Dedifferentiated amniotic fluid mesenchymal stem cell (primary cell): ENCODE measurements at regions not wholly inside any gene's neighbourhood (a gene's known extent, or its start where the extent isn't known, plus 50 kb on each side); places are given as distances from the start of the nearest gene placed in this dataset.
"Not testable (repeated sequence)": the region's sequence is repeated elsewhere in the genome, so short reads cannot be mapped to it uniquely, and the experiment has no call there.

Experiments
- DNase-seq: peaks from one replicate; pipeline ENCODE4 v3.0.0-alpha.2; 2016; ENCODE audit errors: extremely low spot score

- DNase-seq: no peak
Measured at GRCh38 chr7:69283421-69283820, 314.9 kb upstream of the AUTS2 start.

DNA sequence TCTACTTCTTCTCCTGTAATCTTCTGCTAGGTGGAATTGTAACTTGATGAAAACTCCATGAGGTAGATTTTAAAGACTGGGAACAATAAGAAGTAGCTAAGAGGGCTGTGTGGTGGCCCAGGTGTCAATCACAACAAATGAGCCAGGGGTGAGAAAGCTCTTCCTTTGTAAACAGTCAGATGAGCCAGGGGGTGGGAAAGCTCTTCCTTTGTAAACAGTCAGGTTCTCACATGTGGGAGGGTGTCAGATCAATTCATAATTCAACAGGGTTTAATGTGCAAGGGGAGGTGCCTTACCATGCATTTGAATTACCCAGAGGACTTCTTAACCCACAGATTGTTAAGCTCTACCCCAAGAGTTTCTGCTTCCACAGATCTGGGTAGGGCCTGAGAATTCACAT, 312.4 kb upstream of the AUTS2 start:
- no peak for DNase-seq

- DNase-seq: no peak
Measured at GRCh38 chr7:69295977-69296376, 302.3 kb upstream of the AUTS2 start.

- DNase-seq: no peak
Measured at GRCh38 chr7:69301253-69301652, 297.0 kb upstream of the AUTS2 start.

GRCh38 chr7:69309601-69310000, 288.7 kb upstream of the AUTS2 start:
- no peak for DNase-seq

- no peak for DNase-seq
Measured at GRCh38 chr7:69311489-69311888, 286.8 kb upstream of the AUTS2 start.

DNA sequence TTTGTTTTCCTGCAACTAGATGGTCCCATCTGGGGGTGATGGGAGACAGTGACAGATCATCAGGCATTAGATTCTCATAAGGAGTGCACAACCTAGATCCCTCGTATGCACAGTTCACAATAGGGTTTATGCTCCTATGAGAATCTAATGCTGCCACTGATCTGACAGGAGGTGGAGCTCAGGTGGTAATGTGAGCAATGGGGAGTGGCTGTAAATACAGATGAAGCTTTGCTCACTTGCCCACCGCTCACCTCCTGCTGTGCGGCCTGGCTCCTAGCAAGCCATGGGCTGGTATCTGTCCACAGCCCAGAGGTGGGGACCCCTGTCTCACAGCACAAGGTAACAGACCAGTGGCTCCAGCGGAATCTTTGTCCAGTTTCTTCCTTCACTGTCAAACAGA, 284.4 kb upstream of the AUTS2 start:
- not testable (repeated sequence) for DNase-seq

GRCh38 chr7:69318794-69319193, 279.5 kb upstream of the AUTS2 start:
- no peak for DNase-seq

DNA sequence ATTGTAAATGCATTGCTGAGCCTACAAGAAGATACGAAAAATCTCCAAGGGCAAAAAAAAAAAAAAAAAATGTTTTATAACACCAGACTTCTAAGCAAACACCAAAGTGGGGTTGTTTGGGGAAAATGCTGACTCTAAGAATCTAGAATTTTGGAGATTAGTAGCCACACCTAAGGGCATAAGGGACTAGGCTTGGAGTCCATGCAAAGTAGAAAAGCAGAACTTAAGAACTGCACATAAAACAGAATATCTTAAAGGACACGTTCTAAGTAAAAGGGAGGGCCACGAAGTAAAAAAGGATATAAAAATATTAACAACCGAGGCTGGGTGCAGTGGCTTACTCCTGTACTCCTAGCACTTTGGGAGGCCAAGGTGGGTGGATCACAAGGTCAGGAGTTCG, 269.8 kb upstream of the AUTS2 start:
- DNase-seq: no peak

GRCh38 chr7:69334701-69335100, 263.6 kb upstream of the AUTS2 start:
- DNase-seq: no peak

GRCh38 chr7:69335331-69335730, 262.9 kb upstream of the AUTS2 start:
- no peak for DNase-seq

DNA sequence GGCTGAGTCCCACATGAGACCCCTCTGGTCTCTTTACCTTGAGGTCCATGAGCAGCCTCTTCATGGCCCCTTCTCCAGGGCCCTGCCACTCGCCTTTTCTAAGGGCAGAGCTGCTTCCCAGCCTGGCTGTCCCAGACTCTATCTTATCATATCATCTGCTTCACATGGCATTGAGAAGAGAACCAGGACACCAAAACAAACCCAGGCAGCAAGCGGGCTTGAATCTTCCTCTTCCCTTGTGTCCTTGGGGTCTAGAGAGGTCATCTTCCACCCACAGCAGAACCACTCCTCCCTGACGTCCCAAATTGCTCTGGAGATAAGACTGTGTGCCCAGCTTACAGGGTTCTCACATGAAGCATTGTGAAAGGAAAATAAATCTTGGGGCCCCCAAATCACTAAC, 261.3 kb upstream of the AUTS2 start:
- no peak for DNase-seq

DNA sequence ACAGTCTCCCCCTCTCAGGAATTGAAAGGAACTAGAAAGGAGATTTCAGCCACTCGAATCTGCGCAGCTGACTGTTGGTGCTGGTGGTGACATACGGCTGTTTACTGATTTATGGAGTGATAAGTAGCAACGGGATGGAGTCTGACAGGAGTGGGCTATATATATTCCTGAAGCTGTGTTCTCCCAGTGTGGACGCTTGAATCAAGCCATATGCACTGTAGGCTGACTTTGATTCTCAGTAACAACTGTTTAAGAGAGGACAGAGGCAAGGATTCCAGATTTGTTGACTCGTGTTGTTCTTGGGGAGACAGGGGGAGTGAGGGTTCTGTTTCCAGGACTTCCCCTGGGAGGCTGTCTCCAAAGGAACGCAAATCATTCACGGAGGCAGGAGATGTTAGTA, 260.1 kb upstream of the AUTS2 start:
- no peak for DNase-seq

- DNase-seq: no peak
Measured at GRCh38 chr7:69341288-69341687, 257.0 kb upstream of the AUTS2 start.

DNA sequence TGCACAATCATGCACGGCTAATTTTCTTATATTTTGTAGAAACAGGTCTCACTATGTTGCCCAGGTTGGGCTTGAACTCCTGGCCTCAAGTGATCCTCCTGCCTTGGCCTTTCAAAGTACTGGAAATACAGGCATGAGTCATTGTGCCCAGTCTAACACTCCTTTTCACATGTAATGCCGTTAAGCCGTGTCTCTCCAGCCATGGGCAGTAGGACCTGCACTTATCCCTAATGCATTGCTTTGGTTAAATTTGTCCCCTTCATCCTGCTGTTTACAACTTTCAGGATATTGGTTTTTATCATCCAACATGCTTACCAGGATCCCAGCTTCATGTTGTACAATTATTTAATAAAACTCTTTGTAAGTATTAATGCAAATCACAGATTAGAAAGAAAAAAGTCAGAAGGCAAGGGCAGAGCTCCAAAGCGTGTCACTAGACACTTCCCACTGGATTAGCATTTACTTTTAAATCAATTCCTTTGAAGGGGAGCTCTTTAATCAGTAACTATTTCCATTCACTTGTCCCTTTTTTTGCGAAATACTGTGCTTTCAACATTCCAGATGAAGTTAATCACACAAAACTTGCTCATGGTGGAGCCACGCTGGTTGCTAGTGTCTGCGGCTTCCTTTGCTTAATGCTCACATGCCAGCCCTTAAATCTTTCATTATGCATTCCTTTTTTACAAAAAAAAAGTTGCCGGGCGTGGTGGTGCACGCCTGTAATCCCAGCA, 256.0 kb upstream of the AUTS2 start:
- no peak for DNase-seq

DNA sequence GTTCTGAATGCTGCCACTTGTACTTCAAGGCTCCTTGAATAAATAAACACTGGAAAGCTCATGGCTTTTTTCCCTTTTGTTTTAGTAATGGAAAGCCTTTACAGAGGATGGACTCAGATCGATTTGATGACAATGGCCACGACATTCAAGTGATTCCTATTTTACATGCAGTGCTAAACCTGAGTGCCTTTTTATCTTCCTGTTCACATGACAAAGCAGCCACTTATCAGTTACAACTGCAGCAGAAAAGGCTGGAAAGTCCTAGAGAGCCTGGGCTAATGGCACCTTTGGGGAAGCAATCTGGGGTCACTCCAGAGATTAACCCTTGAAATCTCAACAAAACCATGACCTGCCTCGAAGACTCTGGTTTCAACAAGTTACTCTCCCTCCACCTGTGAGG, 249.0 kb upstream of the AUTS2 start:
- no peak for DNase-seq

GRCh38 chr7:69358163-69358821, 240.0 kb upstream of the AUTS2 start:
- DNase-seq: no peak

DNA sequence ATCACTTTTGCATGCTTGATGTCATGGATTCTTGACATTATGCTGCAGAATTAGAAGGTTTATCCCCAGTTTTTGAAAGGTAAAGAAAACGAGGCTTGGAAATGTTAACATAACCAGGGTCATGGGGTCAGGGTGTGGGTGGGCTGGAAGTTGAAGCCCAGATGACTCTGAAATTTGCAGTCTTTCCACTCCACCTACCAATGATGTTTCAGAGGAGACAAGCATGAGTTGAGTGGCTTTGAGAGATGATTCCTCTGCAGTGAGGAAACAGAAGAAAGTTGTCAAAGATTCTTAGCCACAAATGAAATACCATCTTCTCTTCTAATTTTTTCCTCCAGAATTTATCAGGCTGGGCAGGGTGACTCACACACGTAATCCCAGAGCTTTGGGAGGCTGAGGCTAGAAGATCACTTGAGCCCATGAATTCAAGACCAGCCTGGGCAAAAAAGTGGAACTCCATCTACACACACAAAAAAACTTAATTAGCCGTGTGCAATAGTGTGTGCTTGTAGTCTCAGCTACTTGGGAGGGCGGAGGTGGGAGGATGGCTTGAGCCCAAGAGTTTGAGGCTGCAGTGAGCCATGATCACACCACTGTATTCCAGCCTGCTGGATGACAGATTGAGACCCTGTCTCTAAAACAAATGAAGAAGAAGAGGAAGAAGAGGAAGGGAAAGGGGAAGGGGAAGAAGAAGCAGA, 239.1 kb upstream of the AUTS2 start:
- peak; percentile 21 for DNase-seq

DNA sequence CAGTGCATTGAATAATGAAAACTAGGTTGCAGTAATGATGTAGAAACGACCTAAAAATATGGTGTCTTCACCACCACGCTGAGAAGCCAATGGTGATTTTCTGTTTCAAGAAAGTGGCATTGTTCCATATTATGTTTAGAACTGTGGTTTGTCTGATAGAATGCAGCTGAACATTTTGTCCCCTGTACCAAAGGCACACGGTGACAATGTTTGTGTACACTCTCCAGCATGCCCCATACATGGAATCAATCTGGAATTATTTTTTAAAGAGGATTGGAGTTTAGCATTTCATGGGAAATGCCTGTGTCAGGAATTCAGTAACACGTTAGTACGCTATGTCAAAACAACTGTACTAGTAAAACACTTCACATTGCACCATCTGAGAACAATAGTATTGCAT, 237.4 kb upstream of the AUTS2 start:
- no peak for DNase-seq

DNA sequence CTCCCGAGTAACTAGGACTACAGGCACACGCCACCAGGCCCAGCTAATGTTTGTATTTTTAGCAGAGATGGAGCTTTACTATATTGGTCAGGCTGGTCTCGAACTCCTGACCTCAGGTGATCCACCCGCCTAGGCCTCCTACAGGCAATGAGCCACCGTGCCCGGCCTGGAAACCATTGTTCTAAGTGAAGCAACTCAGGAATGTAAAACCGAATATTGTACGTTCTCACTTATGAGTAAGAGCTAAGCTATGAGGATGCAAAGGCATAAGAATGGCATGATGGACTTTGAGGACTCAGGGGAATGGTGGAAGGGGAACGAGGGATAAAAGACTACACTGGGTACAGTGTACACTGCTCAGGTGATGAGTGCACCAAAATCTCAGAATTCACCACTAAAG, 235.1 kb upstream of the AUTS2 start:
- DNase-seq: no peak

DNA sequence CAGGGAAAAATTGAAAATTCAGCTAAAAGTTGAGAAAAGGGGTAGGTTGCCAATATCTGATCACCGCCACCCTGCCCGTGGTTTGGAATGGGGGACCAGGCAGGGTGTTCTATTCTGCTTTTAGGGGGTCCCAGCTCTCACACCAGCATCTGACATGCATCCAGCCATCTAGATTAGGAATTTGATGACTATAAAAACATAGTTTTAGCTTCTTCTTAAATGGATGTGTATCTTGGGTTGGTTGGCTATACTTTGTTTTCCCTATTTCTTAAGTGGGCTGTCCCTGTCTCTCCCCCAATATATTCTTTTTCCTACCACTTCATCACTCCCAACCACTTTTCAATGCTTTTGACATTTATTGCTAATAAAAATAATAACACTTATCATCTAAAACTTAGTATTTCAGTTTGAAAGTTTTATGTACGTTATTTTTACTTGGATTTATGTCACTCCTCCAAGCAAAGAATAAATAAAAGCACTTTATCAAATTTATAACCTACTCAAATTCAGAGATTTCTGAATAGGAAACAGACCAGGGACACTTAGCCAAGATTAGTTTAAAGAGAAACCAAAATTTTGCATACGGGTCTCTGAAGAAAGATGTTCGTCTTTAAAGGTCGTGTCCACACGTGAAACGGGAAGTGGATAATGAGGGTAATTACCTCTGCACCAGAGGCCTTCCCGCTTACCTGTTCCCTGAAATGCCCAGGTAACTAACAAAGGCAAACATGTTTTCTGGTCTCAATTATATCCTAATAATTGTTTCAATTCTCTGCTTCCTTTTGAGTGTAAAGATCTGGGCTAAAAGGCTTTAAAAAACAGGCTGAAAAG, 233.2 kb upstream of the AUTS2 start:
- DNase-seq: peak; percentile 17

- DNase-seq: peak; percentile 68
Measured at GRCh38 chr7:69365651-69366192, 232.6 kb upstream of the AUTS2 start.
